Skeletal muscle tissue (tissue), 3 donors: ENCODE measurements at regions not wholly inside any gene's neighbourhood (a gene's known extent, or its start where the extent isn't known, plus 50 kb on each side); places are given as distances from the start of the nearest gene placed in this dataset.
"Not testable (repeated sequence)": the region's sequence is repeated elsewhere in the genome, so short reads cannot be mapped to it uniquely, and the experiment has no call there.

Experiments
- H3K27ac ChIP-seq: one replicate; pipeline ENCODE4 v1.7.0; 2013; ENCODE audit warnings: mild to moderate bottlenecking, low read depth, low read length, inconsistent platforms
- H3K27me3 ChIP-seq, 3 donors: one replicate each; pipeline ENCODE4 v1.7.0; 2013; ENCODE audit warnings: low read length in 3 of 3; ENCODE audit not compliant: control insufficient read depth in 3 of 3, insufficient read depth in 3 of 3
- H3K36me3 ChIP-seq, 3 donors: one replicate each; pipeline ENCODE4 v1.7.0; 2013; ENCODE audit warnings: low read length in 3 of 3; ENCODE audit not compliant: control insufficient read depth in 3 of 3, insufficient read depth in 3 of 3
- H3K4me1 ChIP-seq, 3 donors: one replicate each; pipeline ENCODE4 v1.7.0; 2013; ENCODE audit warnings: low read length in 3 of 3, mild to moderate bottlenecking in 3 of 3; ENCODE audit not compliant: control insufficient read depth in 3 of 3, insufficient read depth in 3 of 3
- H3K4me3 ChIP-seq, 3 donors: one replicate each; pipeline ENCODE4 v1.7.0; 2013; ENCODE audit warnings: low read length in 3 of 3
- H3K9ac ChIP-seq, 3 donors: one replicate each; pipeline ENCODE4 v1.7.0; 2013; ENCODE audit warnings: low read length in 3 of 3, mild to moderate bottlenecking in 3 of 3, moderate library complexity in 2 of 3, low read depth in 1 of 3
- H3K9me3 ChIP-seq, 3 donors: one replicate each; pipeline ENCODE4 v1.7.0; 2013; ENCODE audit warnings: low read length in 3 of 3; ENCODE audit not compliant: control insufficient read depth in 3 of 3
- donor health status: Osteomylitis.

DNA sequence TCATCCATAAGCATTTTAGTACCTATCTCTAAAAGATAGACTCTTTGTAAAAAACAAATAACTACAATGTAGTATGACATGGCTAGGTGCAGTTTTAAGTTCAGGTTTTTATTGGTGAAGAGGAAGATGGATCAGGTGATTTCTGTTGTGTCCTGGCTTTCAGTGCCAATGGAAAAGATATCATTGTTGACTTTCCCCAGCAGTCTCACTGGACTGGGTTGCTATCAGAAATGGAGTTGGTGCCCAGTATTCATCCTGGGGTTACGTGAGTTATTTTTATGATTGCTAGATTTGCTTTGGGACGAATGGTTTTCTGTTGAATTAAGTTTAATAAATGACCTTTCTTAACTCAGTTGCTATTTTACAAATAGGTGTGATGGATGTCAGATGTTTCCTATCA is 120.5 kb downstream of the GOLGA6L22 start:
- H3K36me3 ChIP-seq, H3K9me3 ChIP-seq, H3K27me3 ChIP-seq, H3K9ac ChIP-seq, H3K27ac ChIP-seq, H3K4me1 ChIP-seq, H3K4me3 ChIP-seq: not testable (repeated sequence)

- H3K27me3 ChIP-seq, H3K9me3 ChIP-seq: not testable (repeated sequence)
These were observed 128.7 kb downstream of the GOLGA6L22 start for GRCh38 chr15:22587391-22587790.

GRCh38 chr15:22598552-22598951 is 139.8 kb downstream of the GOLGA6L22 start:
- H3K9ac ChIP-seq, H3K4me3 ChIP-seq, H3K36me3 ChIP-seq, H3K27me3 ChIP-seq, H3K4me1 ChIP-seq, H3K27ac ChIP-seq, H3K9me3 ChIP-seq: not testable (repeated sequence)

More at GRCh38 chr15:22587391-22587790, 128.7 kb downstream of the GOLGA6L22 start:
- not testable (repeated sequence) for H3K9ac ChIP-seq, H3K27ac ChIP-seq, H3K4me3 ChIP-seq, H3K4me1 ChIP-seq, H3K36me3 ChIP-seq

GRCh38 chr15:22599526-22600320 is 141.0 kb downstream of the GOLGA6L22 start:
- not testable (repeated sequence) for H3K4me1 ChIP-seq, H3K9me3 ChIP-seq, H3K36me3 ChIP-seq, H3K27ac ChIP-seq, H3K27me3 ChIP-seq, H3K9ac ChIP-seq, H3K4me3 ChIP-seq

- not testable (repeated sequence) for H3K27me3 ChIP-seq, H3K9me3 ChIP-seq, H3K4me3 ChIP-seq, H3K27ac ChIP-seq, H3K36me3 ChIP-seq, H3K4me1 ChIP-seq, H3K9ac ChIP-seq
These were observed 158.3 kb downstream of the GOLGA6L22 start for GRCh38 chr15:22616976-22617375.

DNA sequence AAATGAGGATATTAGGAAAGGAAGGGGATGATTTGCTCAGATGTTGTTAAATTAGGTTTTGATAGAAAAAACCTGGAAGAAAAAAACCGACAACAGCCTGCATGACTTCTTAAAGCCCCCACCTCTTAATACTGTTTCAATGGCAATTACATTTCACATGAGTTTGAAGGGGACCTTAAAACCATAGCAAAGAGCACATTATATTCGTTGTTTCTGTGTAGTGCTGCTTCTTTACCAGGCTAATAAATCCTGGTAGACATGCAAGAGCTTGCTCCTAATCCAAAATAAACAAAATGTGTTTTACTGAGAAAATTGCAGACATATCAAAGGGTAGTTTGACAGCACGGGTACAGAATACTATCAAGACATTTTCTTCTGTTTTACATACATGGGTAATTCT is 154.7 kb upstream of the NIPA1 start:
- not testable (repeated sequence) for H3K4me1 ChIP-seq, H3K27me3 ChIP-seq

DNA sequence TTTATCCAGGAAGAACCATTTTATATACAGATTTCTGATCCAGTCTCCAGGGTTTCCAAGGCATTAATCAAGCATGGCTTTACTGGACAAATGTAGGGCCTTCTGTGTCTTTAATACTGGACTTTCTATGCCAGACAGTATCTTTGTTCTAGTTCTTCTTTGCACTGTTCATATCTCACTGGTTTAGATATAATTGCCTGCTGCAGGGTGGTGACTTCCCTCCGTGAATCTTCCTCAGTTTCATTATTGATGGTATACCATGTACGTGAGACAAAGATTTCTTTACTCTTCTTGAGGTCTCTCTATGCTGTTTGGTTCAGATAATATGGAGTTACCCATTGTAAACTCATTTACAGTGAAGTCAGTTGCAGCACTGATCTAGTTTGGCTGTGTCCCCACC is 146.5 kb upstream of the NIPA1 start:
- not testable (repeated sequence) for H3K27me3 ChIP-seq, H3K36me3 ChIP-seq, H3K4me1 ChIP-seq, H3K9me3 ChIP-seq, H3K9ac ChIP-seq, H3K4me3 ChIP-seq, H3K27ac ChIP-seq

More for the DNA sequence above, 154.7 kb upstream of the NIPA1 start:
- not testable (repeated sequence) for H3K9ac ChIP-seq, H3K9me3 ChIP-seq, H3K36me3 ChIP-seq, H3K4me3 ChIP-seq, H3K27ac ChIP-seq

- H3K4me3 ChIP-seq, H3K4me1 ChIP-seq, H3K9ac ChIP-seq, H3K36me3 ChIP-seq, H3K27ac ChIP-seq, H3K9me3 ChIP-seq, H3K27me3 ChIP-seq: not testable (repeated sequence)
These were observed 137.0 kb upstream of the NIPA1 start for GRCh38 chr15:22649458-22649857.

DNA sequence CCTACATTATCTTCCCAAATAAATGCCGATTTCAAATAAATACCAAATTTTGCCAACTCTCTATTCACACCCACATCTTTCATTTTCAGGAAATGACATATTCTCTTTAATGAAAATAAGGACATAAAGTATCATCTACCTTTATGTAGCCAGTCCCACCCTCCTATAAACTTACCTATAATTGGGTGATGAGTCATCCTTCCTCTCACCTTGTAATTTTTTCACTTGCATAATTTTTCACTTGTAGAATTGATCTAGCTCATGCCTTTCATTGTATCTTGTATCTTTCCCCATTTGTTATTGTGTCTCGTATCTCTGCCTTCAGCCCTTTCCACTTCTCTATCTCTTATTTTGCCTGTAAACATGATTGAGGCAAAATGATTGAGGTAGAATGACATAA is 135.3 kb upstream of the NIPA1 start:
- not testable (repeated sequence) for H3K36me3 ChIP-seq, H3K4me3 ChIP-seq, H3K9me3 ChIP-seq, H3K27me3 ChIP-seq, H3K9ac ChIP-seq, H3K4me1 ChIP-seq, H3K27ac ChIP-seq

DNA sequence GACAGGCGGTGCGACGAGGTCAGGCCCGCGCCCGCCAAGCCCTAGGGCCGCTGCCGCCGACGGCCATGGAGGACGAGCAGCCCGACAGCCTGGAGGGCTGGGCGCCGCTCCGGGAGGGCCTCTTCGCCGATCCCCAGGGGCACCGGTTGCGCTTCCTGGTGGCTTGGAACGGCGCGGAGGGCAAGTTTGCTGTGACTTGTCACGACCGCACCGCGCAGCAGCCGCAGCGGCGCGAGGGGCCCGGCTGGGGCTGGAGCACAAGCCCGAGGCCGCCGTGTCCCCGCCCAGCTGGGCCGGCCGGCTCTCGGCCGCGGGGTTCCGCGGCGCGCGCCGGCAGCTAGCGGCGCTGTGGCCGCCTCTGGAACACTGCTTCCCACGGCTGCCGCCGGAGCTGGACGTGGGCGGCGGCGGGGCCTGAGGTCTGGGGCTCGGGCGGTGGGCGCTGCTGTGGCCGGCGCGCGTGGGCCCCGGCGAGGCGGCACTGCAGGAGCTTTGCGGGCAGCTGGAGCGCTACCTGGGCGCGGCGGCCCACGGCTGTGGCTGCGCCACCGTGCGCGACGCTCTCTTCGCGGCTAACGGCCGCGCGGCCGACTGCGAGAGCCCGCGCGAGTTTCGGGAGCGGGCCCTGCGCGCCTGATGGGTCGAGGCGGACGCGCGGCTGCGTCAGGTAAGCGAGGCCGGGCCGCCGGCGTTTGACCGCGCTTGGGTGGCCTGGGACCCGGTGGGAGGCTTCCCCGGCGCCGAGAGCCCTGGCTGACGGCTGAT is 122.0 kb upstream of the NIPA1 start:
- H3K9me3 ChIP-seq, H3K27me3 ChIP-seq, H3K36me3 ChIP-seq, H3K4me1 ChIP-seq: not testable (repeated sequence)
- H3K9ac ChIP-seq, result peak overlapping the region; percentile 51 to 76 (median 71)
- peak overlapping the region in 2 of 3 donors; percentile 64 to 71 for H3K4me3 ChIP-seq
- H3K27ac ChIP-seq, result peak overlapping the region; percentile 62
